ENCODE measurements at regions not wholly inside any gene's neighbourhood (a gene's known extent, or its start where the extent isn't known, plus 50 kb on each side); places are given as distances from the start of the nearest gene placed in this dataset.

DNA sequence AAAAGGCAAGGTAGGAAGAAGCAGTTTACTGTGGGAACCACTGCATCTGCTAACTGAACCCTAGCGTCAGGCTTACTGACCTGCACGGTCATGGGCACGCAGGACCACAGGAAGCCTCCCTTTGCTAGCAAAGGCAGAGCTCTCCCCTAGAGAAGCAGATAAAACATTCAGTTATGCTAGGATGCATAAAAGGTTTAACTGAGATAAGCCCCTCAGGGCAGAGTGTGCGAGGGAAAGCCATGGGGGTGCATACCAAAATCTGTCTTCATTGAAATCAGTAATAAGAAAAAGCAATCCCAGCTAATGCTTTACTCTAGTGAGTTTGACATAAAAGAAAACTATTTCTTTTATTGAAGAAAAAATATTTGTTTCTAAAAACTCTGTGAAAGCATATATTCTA lies 2403.7 kb upstream of the C9orf72 start:
- WGBS (ENCODE audit: insufficient coverage, insufficient replicate concordance, low lambda C conversion rate, missing lambda C conversion rate), result 7% methylated on average over 4 of the region's 4 CpGs
- RAD21 ChIA-PET (ENCODE audit: unreplicated experiment), result no interaction called here

DNA sequence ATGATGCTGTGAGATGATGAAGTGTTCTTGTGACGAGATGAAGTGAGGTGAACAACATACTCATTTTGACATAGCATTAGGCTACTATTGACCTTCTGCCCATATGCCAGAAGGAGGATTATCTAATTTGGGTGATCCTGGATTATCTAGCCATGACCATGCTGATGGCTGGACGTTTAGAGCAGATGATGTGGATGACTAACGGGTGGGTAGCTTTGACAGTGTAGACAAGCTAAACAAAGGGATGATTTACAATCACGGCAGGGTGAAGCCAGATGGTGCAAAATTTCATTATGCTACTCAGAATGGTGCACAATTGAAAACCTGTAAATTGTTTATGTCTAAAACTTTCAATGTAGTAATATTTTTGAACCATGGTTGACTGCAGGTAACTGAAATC lies 2403.4 kb upstream of the ACO1 start:
- DNase-seq (ENCODE audit: low read depth, low spot score) (no peak), FAIRE-seq (no peak), ATAC-seq (no peak)
- SMC1A ChIA-PET (ENCODE audit: uncharacterized antibody, unreplicated experiment), result no interaction called here
- Histone ChIP-seq H3K4me2 (ENCODE audit: control insufficient read depth, insufficient read depth) (no peak overlapping the region), H3K36me3 (ENCODE audit: control insufficient read depth in 2 of 2, insufficient read depth in 2 of 2, low read length in 1 of 2) (no peaks in the 10 kb centered on the region), H4K20me1 (ENCODE audit: control insufficient read depth, insufficient read depth) (no peaks in the 10 kb centered on the region), H3K4me1 (ENCODE audit: control insufficient read depth, insufficient read depth, low read length) (no peaks in the 10 kb centered on the region), H2AFZ (ENCODE audit: control insufficient read depth, low read depth, low read length) (no peak overlapping the region), H3K79me2 (ENCODE audit: control insufficient read depth, insufficient read depth, low read length) (no peaks in the 10 kb centered on the region), H3K27me3 (replicated peaks in 1 of 2; ENCODE audit: control insufficient read depth in 2 of 2, insufficient read depth in 2 of 2, low read length in 1 of 2) (no peaks in the 10 kb centered on the region), H3K4me3 (no peak overlapping the region), H3K9ac (ENCODE audit: control insufficient read depth, insufficient read depth, low read length) (no peak overlapping the region), H3K27ac (ENCODE audit: control insufficient read depth, insufficient read depth) (no peak overlapping the region), H3K9me3 (replicated peaks; ENCODE audit: control insufficient read depth, insufficient read depth, low read length) (no peaks in the 10 kb centered on the region)
- CTCF ChIA-PET, result no interaction called here
- TF ChIP-seq STAT1 (conservative IDR thresholded peaks at IDR 0.05), result no peak
- 3% methylated on average over 4 of the region's 4 CpGs for WGBS (ENCODE audit: insufficient coverage, insufficient replicate concordance, low lambda C conversion rate, missing lambda C conversion rate)
- RAD21 ChIA-PET (ENCODE audit: unreplicated experiment), result no interaction called here
- intact Hi-C loops (cut with micrococcal nuclease; ENCODE audit: unreplicated experiment), result no loop called here
- POLR2A ChIA-PET, result no interaction called here
- no TSS peak for BruUV-seq (replicated peaks)
- in situ Hi-C loops (cut with MboI), result no loop called here

More for the DNA sequence above, 2403.7 kb upstream of the C9orf72 start:
- in situ Hi-C loops (cut with MboI) (no loop called here), intact Hi-C loops (cut with micrococcal nuclease; ENCODE audit: unreplicated experiment) (no loop called here)
- TF ChIP-seq RB1 (IDR thresholded peaks at IDR 0.05; ENCODE audit: borderline replicate concordance) (no peak), MAX (IDR thresholded peaks at IDR 0.05; ENCODE audit: low read depth, low read length) (no peak), KDM1A (IDR thresholded peaks at IDR 0.05; ENCODE audit: borderline replicate concordance) (no peak), JUNB (IDR thresholded peaks at IDR 0.05) (no peak)
- ChIA-PET SMC1A (ENCODE audit: uncharacterized antibody, unreplicated experiment) (no interaction called here), CTCF (no interaction called here), POLR2A (no interaction called here)
- no peaks in the 10 kb centered on the region for H3K27me3 ChIP-seq (replicated peaks in 1 of 2; ENCODE audit: control insufficient read depth in 2 of 2, insufficient read depth in 2 of 2, low read length in 1 of 2)
- no peak for FAIRE-seq
- H3K9me3 ChIP-seq (replicated peaks; ENCODE audit: control insufficient read depth, insufficient read depth, low read length), result no peaks in the 10 kb centered on the region
- no peak overlapping the region for H2AFZ ChIP-seq (ENCODE audit: control insufficient read depth, low read depth, low read length)
- H3K9ac ChIP-seq (ENCODE audit: control insufficient read depth, insufficient read depth, low read length), result no peak overlapping the region
- no peaks in the 10 kb centered on the region for H4K20me1 ChIP-seq (ENCODE audit: control insufficient read depth, insufficient read depth)
- no peaks in the 10 kb centered on the region for H3K4me1 ChIP-seq (ENCODE audit: control insufficient read depth, insufficient read depth, low read length)
- no TSS peak for BruUV-seq (replicated peaks)
- H3K4me2 ChIP-seq (ENCODE audit: control insufficient read depth, insufficient read depth), result no peak overlapping the region
- H3K36me3 ChIP-seq (ENCODE audit: control insufficient read depth in 2 of 2, insufficient read depth in 2 of 2, low read length in 1 of 2), result no peaks in the 10 kb centered on the region
- H3K79me2 ChIP-seq (ENCODE audit: control insufficient read depth, insufficient read depth, low read length), result no peaks in the 10 kb centered on the region
- no peak for ATAC-seq
- H3K27ac ChIP-seq (ENCODE audit: control insufficient read depth, insufficient read depth), result no peak overlapping the region
- DNase-seq (ENCODE audit: low read depth, low spot score), result no peak
- H3K4me3 ChIP-seq, result no peak overlapping the region
